ENCODE measurements at regions not wholly inside any gene's neighbourhood (a gene's known extent, or its start where the extent isn't known, plus 50 kb on each side); places are given as distances from the start of the nearest gene placed in this dataset.
"Not testable (repeated sequence)": the region's sequence is repeated elsewhere in the genome, so short reads cannot be mapped to it uniquely, and the experiment has no call there.

- H3K9me3 ChIP-seq (ENCODE audit: control insufficient read depth, low read length): peaks cover 27% of the 10 kb centered on the region
- not testable (repeated sequence) for H3K18ac ChIP-seq (ENCODE audit: low read depth in 1 of 2, low read length in 2 of 2); H3K27ac ChIP-seq (ENCODE audit: low read length, poor library complexity, severe bottlenecking); H3K4ac ChIP-seq (ENCODE audit: low read depth in 1 of 2, low read length in 2 of 2); H3K23ac ChIP-seq (ENCODE audit: low read length in 2 of 2); H3K79me1 ChIP-seq (replicated peaks; ENCODE audit: low read length, poor library complexity, severe bottlenecking); H2BK120ac ChIP-seq (ENCODE audit: low read depth, low read length); H2AK5ac ChIP-seq (ENCODE audit: low read length, severe bottlenecking); H3K14ac ChIP-seq (ENCODE audit: low read length in 2 of 2); H2BK12ac ChIP-seq (ENCODE audit: low read length in 2 of 2); H3K9ac ChIP-seq (ENCODE audit: low read length); H2BK15ac ChIP-seq (ENCODE audit: low read depth, poor library complexity, severe bottlenecking); H3K4me1 ChIP-seq (ENCODE audit: control insufficient read depth, insufficient read depth, low read depth, low read length); H3K4me3 ChIP-seq (ENCODE audit: insufficient read depth in 1 of 2, low read depth in 1 of 2, low read length in 2 of 2); H2BK5ac ChIP-seq (ENCODE audit: low read depth, low read length, poor library complexity, severe bottlenecking); H4K91ac ChIP-seq (ENCODE audit: low read length); H2AFZ ChIP-seq (ENCODE audit: low read depth, low read length); H4K8ac ChIP-seq (ENCODE audit: low read length); H3K4me2 ChIP-seq (ENCODE audit: low read length, poor library complexity, severe bottlenecking); DNase-seq; H3K27me3 ChIP-seq (ENCODE audit: control insufficient read depth in 1 of 2, insufficient read depth in 1 of 2, low read length in 2 of 2); H3K36me3 ChIP-seq (ENCODE audit: control insufficient read depth in 1 of 2, insufficient read depth in 2 of 2, low read depth in 1 of 2, low read length in 2 of 2)
- WGBS: 92% methylated on average over 3 of the region's 3 CpGs
Measured at GRCh38 chr11:48649064-48649463, 160.5 kb downstream of the OR4A47 start.

- Histone ChIP-seq H3K79me1 (replicated peaks; ENCODE audit: low read length, poor library complexity, severe bottlenecking) (no peaks in the 10 kb centered on the region), H3K4me1 (ENCODE audit: control insufficient read depth, insufficient read depth, low read depth, low read length) (no peaks in the 10 kb centered on the region), H3K18ac (ENCODE audit: low read depth in 1 of 2, low read length in 2 of 2) (no peak overlapping the region), H3K9ac (ENCODE audit: low read length) (no peak overlapping the region), H3K23ac (ENCODE audit: low read length in 2 of 2) (no peak overlapping the region), H3K36me3 (ENCODE audit: control insufficient read depth in 1 of 2, insufficient read depth in 2 of 2, low read depth in 1 of 2, low read length in 2 of 2) (no peaks in the 10 kb centered on the region), H2AK5ac (ENCODE audit: low read length, severe bottlenecking) (no peak overlapping the region), H3K9me3 (ENCODE audit: control insufficient read depth, low read length) (peaks cover 63% of the 10 kb centered on the region), H2BK15ac (ENCODE audit: low read depth, poor library complexity, severe bottlenecking) (no peak overlapping the region), H2AFZ (ENCODE audit: low read depth, low read length) (no peak overlapping the region), H4K8ac (ENCODE audit: low read length) (no peak overlapping the region), H3K4me3 (ENCODE audit: insufficient read depth in 1 of 2, low read depth in 1 of 2, low read length in 2 of 2) (no peak overlapping the region), H2BK120ac (ENCODE audit: low read depth, low read length) (no peak overlapping the region), H3K27me3 (ENCODE audit: control insufficient read depth in 1 of 2, insufficient read depth in 1 of 2, low read length in 2 of 2) (no peaks in the 10 kb centered on the region), H3K27ac (ENCODE audit: low read length, poor library complexity, severe bottlenecking) (no peak overlapping the region), H3K4me2 (ENCODE audit: low read length, poor library complexity, severe bottlenecking) (no peak overlapping the region), H3K14ac (ENCODE audit: low read length in 2 of 2) (no peak overlapping the region), H2BK12ac (ENCODE audit: low read length in 2 of 2) (no peak overlapping the region), H4K91ac (ENCODE audit: low read length) (no peak overlapping the region), H3K4ac (ENCODE audit: low read depth in 1 of 2, low read length in 2 of 2) (no peak overlapping the region), H2BK5ac (ENCODE audit: low read depth, low read length, poor library complexity, severe bottlenecking) (no peak overlapping the region)
- WGBS: no CpG with 5 or more reads among the region's 1 CpG
- DNase-seq: no peak
Measured at GRCh38 chr11:48669146-48669545, 180.6 kb downstream of the OR4A47 start.

DNA sequence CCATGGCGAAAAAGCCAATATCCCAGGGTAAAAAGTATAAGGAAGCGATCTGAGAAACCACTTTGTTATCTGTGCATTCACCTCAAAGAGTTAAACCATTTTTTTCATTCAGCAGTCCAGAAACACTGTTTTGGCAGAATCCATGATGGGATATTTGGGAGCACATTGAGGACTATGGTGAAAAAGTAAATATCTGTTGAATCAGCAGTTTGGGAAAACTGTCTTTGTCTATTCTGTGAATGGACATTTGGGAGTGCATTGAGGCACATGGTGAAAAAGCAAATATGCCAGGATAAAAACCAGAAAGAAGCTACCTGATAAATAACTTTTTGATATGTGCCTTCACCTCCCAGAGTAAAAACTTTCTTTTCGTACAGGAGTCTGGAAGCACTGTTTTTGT, 187.4 kb downstream of the OR4A47 start:
- no peaks in the 10 kb centered on the region for H3K36me3 ChIP-seq (ENCODE audit: control insufficient read depth in 1 of 2, insufficient read depth in 2 of 2, low read depth in 1 of 2, low read length in 2 of 2)
- DNase-seq: no peak

GRCh38 chr11:48683226-48683720, 194.7 kb downstream of the OR4A47 start:
- Histone ChIP-seq H2BK12ac (ENCODE audit: low read length in 2 of 2) (no peak overlapping the region), H3K23ac (ENCODE audit: low read length in 2 of 2) (no peak overlapping the region), H3K4me2 (ENCODE audit: low read length, poor library complexity, severe bottlenecking) (no peak overlapping the region), H4K91ac (ENCODE audit: low read length) (no peak overlapping the region), H3K27me3 (ENCODE audit: control insufficient read depth in 1 of 2, insufficient read depth in 1 of 2, low read length in 2 of 2) (no peaks in the 10 kb centered on the region), H3K27ac (ENCODE audit: low read length, poor library complexity, severe bottlenecking) (no peak overlapping the region), H3K4ac (ENCODE audit: low read depth in 1 of 2, low read length in 2 of 2) (no peak overlapping the region), H2BK15ac (ENCODE audit: low read depth, poor library complexity, severe bottlenecking) (no peak overlapping the region), H2AFZ (ENCODE audit: low read depth, low read length) (no peak overlapping the region), H3K9me3 (ENCODE audit: control insufficient read depth, low read length) (peaks cover 8% of the 10 kb centered on the region), H3K18ac (ENCODE audit: low read depth in 1 of 2, low read length in 2 of 2) (no peak overlapping the region), H3K4me1 (ENCODE audit: control insufficient read depth, insufficient read depth, low read depth, low read length) (no peaks in the 10 kb centered on the region), H3K79me1 (replicated peaks; ENCODE audit: low read length, poor library complexity, severe bottlenecking) (no peaks in the 10 kb centered on the region), H3K4me3 (ENCODE audit: insufficient read depth in 1 of 2, low read depth in 1 of 2, low read length in 2 of 2) (no peak overlapping the region), H3K14ac (ENCODE audit: low read length in 2 of 2) (no peak overlapping the region), H4K8ac (ENCODE audit: low read length) (no peak overlapping the region), H2BK120ac (ENCODE audit: low read depth, low read length) (no peak overlapping the region), H3K9ac (ENCODE audit: low read length) (no peak overlapping the region), H2AK5ac (ENCODE audit: low read length, severe bottlenecking) (no peak overlapping the region), H2BK5ac (ENCODE audit: low read depth, low read length, poor library complexity, severe bottlenecking) (no peak overlapping the region), H3K36me3 (ENCODE audit: control insufficient read depth in 1 of 2, insufficient read depth in 2 of 2, low read depth in 1 of 2, low read length in 2 of 2) (no peaks in the 10 kb centered on the region)
- DNase-seq: no peak
- WGBS: 48% methylated on average over 5 of the region's 5 CpGs

More for the DNA sequence above, 187.4 kb downstream of the OR4A47 start:
- no peak overlapping the region for H2BK12ac ChIP-seq (ENCODE audit: low read length in 2 of 2)
- H3K14ac ChIP-seq (ENCODE audit: low read length in 2 of 2): no peak overlapping the region
- H3K4me2 ChIP-seq (ENCODE audit: low read length, poor library complexity, severe bottlenecking): no peak overlapping the region
- no peak overlapping the region for H2BK120ac ChIP-seq (ENCODE audit: low read depth, low read length)
- no peak overlapping the region for H2BK5ac ChIP-seq (ENCODE audit: low read depth, low read length, poor library complexity, severe bottlenecking)
- no peak overlapping the region for H4K8ac ChIP-seq (ENCODE audit: low read length)
- no peak overlapping the region for H3K9ac ChIP-seq (ENCODE audit: low read length)
- H2BK15ac ChIP-seq (ENCODE audit: low read depth, poor library complexity, severe bottlenecking): no peak overlapping the region
- H3K27ac ChIP-seq (ENCODE audit: low read length, poor library complexity, severe bottlenecking): no peak overlapping the region
- no peaks in the 10 kb centered on the region for H3K27me3 ChIP-seq (ENCODE audit: control insufficient read depth in 1 of 2, insufficient read depth in 1 of 2, low read length in 2 of 2)
- no peak overlapping the region for H3K23ac ChIP-seq (ENCODE audit: low read length in 2 of 2)
- no peaks in the 10 kb centered on the region for H3K79me1 ChIP-seq (replicated peaks; ENCODE audit: low read length, poor library complexity, severe bottlenecking)
- WGBS: 76% methylated on average over 2 of the region's 3 CpGs
- peaks cover 51% of the 10 kb centered on the region for H3K9me3 ChIP-seq (ENCODE audit: control insufficient read depth, low read length)
- no peak overlapping the region for H3K18ac ChIP-seq (ENCODE audit: low read depth in 1 of 2, low read length in 2 of 2)
- no peak overlapping the region for H3K4me3 ChIP-seq (ENCODE audit: insufficient read depth in 1 of 2, low read depth in 1 of 2, low read length in 2 of 2)
- no peaks in the 10 kb centered on the region for H3K4me1 ChIP-seq (ENCODE audit: control insufficient read depth, insufficient read depth, low read depth, low read length)
- no peak overlapping the region for H2AFZ ChIP-seq (ENCODE audit: low read depth, low read length)
- no peak overlapping the region for H3K4ac ChIP-seq (ENCODE audit: low read depth in 1 of 2, low read length in 2 of 2)
- no peak overlapping the region for H4K91ac ChIP-seq (ENCODE audit: low read length)
- no peak overlapping the region for H2AK5ac ChIP-seq (ENCODE audit: low read length, severe bottlenecking)

All from mesenchymal stem cell (in vitro differentiated cells and primary cell).